Right atrium auricular region (tissue), 2 donors: ENCODE measurements at regions not wholly inside any gene's neighbourhood (a gene's known extent, or its start where the extent isn't known, plus 50 kb on each side); places are given as distances from the start of the nearest gene placed in this dataset.

ENCODE experiments used
- DNase-seq: peaks from one replicate; pipeline ENCODE4 v3.0.0-alpha.2; 2019; ENCODE audit warnings: low spot score
- H3K27ac ChIP-seq, 2 donors: fragments of 200-600 bp; sonication (generic); 1 replicate in 1 of 2; 2 replicates in 1 of 2; pipeline ENCODE4 v1.5.1; 2016 to 2019
- H3K27me3 ChIP-seq, 2 donors: fragments of 200-600 bp; sonication (generic); one replicate each; pipeline versions ENCODE4 v1.5.1 to v1.6.0; 2017 to 2019
- H3K36me3 ChIP-seq: fragments of 200-600 bp; sonication (generic); one replicate; pipeline ENCODE4 v1.5.1; 2016
- H3K4me1 ChIP-seq, 2 donors: fragments of 200-600 bp; sonication (generic); one replicate each; pipeline versions ENCODE4 v1.5.1 to v1.6.0; 2017 to 2019
- H3K4me3 ChIP-seq, 2 donors: fragments of 200-600 bp; sonication (generic); 1 replicate in 1 of 2; 2 replicates in 1 of 2; pipeline ENCODE4 v1.5.1; 2017 to 2019; ENCODE audit warnings: mild to moderate bottlenecking in 1 of 2, moderate library complexity in 1 of 2
- H3K9me3 ChIP-seq, 2 donors: fragments of 200-600 bp; sonication (generic); one replicate each; pipeline ENCODE4 v1.5.1; 2019
- CTCF ChIP-seq, 2 donors: fragments of 200-600 bp; sonication (generic); IDR thresholded peaks; one replicate each; pipeline ENCODE4 v1.5.1; 2019; ENCODE audit warnings: antibody characterized with exemption in 2 of 2

GRCh38 chr3:118369892-118370491 lies 664.7 kb downstream of the IGSF11 start:
- Histone ChIP-seq H3K4me1 (no peaks in the 10 kb centered on the region), H3K36me3 (no peaks in the 10 kb centered on the region)

DNA sequence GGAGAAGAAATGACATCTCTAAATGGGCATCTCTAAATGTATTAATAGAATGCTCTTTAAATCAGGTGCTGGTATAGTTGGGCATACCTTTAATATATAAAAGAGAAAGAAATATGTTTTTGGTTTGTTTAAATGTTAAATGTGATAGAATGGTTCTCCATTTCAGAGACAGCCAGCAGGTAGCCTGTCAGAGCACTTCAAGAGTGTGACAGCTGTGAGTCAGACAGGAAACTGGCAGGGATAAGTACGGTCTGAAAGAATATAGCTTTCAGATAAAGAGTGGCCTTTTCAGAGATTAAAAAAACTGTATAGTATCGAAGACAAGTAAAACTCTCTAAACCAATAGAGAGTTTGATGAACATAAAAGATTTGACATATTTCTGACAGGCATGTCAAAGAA lies 654.1 kb downstream of the IGSF11 start:
- Histone ChIP-seq H3K9me3 (no peaks in the 10 kb centered on the region), H3K4me3 (no peak overlapping the region), H3K27me3 (no peaks in the 10 kb centered on the region), H3K36me3 (no peaks in the 10 kb centered on the region), H3K27ac (no peak overlapping the region), H3K4me1 (no peaks in the 10 kb centered on the region)
- DNase-seq: no peak
- TF ChIP-seq CTCF (IDR thresholded peaks at IDR 0.05): no peak

More at GRCh38 chr3:118369892-118370491, 664.7 kb downstream of the IGSF11 start:
- Histone ChIP-seq H3K27ac (no peak overlapping the region), H3K27me3 (no peaks in the 10 kb centered on the region), H3K9me3 (peaks cover 0 to 22% of the 10 kb centered on the region in 2 donors), H3K4me3 (no peak overlapping the region)
- TF ChIP-seq CTCF (IDR thresholded peaks at IDR 0.05): no peak
- DNase-seq: no peak

- H3K4me3 ChIP-seq: no peak overlapping the region
- no peaks in the 10 kb centered on the region for H3K4me1 ChIP-seq
- H3K9me3 ChIP-seq: no peaks in the 10 kb centered on the region
- TF ChIP-seq CTCF (IDR thresholded peaks at IDR 0.05): no peak
- H3K27me3 ChIP-seq: no peaks in the 10 kb centered on the region
- DNase-seq: no peak
- H3K27ac ChIP-seq: no peak overlapping the region
- H3K36me3 ChIP-seq: no peaks in the 10 kb centered on the region
These were observed 638.2 kb downstream of the IGSF11 start for GRCh38 chr3:118396491-118396890.

- H3K9me3 ChIP-seq: no peaks in the 10 kb centered on the region
- H3K27ac ChIP-seq: no peak overlapping the region
- H3K4me3 ChIP-seq: no peak overlapping the region
- no peak for DNase-seq
- no peaks in the 10 kb centered on the region for H3K27me3 ChIP-seq
- no peaks in the 10 kb centered on the region for H3K4me1 ChIP-seq
- no peaks in the 10 kb centered on the region for H3K36me3 ChIP-seq
- TF ChIP-seq CTCF (IDR thresholded peaks at IDR 0.05): no peak
These were observed 634.6 kb downstream of the IGSF11 start for GRCh38 chr3:118400086-118400485.

GRCh38 chr3:118400886-118401285 lies 633.8 kb downstream of the IGSF11 start:
- Histone ChIP-seq H3K27me3 (no peaks in the 10 kb centered on the region), H3K36me3 (no peaks in the 10 kb centered on the region)
- no peak for DNase-seq

More at GRCh38 chr3:118400886-118401285, 633.8 kb downstream of the IGSF11 start:
- Histone ChIP-seq H3K4me3 (no peak overlapping the region), H3K4me1 (no peaks in the 10 kb centered on the region), H3K27ac (no peak overlapping the region), H3K9me3 (no peaks in the 10 kb centered on the region)
- TF ChIP-seq CTCF (IDR thresholded peaks at IDR 0.05): no peak
